Sigmoid colon (tissue), 6 donors: ENCODE measurements at regions not wholly inside any gene's neighbourhood (a gene's known extent, or its start where the extent isn't known, plus 50 kb on each side); places are given as distances from the start of the nearest gene placed in this dataset.
A peak's percentile ranks its signal among the peaks of the same experiment; 100 is the strongest.

Experiments
- DNase-seq: peaks from one replicate; pipeline ENCODE4 v3.0.0-alpha.2; 2019
- H3K27ac ChIP-seq, 4 donors: fragments of 200-600 bp; sonication (generic); one replicate each; pipeline ENCODE4 v1.5.1; 2016 to 2019; ENCODE audit warnings: mild to moderate bottlenecking in 1 of 4
- H3K27me3 ChIP-seq, 3 donors: fragments of 200-600 bp; sonication (generic); one replicate each; pipeline ENCODE4 v1.5.1; 2019; ENCODE audit warnings: mild to moderate bottlenecking in 1 of 3
- H3K36me3 ChIP-seq, 4 donors: fragments of 200-600 bp; sonication (generic); one replicate each; pipeline ENCODE4 v1.5.1; 2016 to 2019
- H3K4me1 ChIP-seq, 4 donors: fragments of 200-600 bp; sonication (generic); one replicate each; pipeline ENCODE4 v1.5.1; 2017 to 2019
- H3K4me3 ChIP-seq, 4 donors: fragments of 200-600 bp; sonication (generic); one replicate each; pipeline ENCODE4 v1.5.1; 2017 to 2019; ENCODE audit warnings: mild to moderate bottlenecking in 2 of 4, moderate library complexity in 1 of 4
- H3K9me3 ChIP-seq, 4 donors: fragments of 200-600 bp in 3 of 4; sonication (generic) in 3 of 4; one replicate each; pipeline versions ENCODE4 v1.5.1 to v1.6.1; 2013 to 2019
- EP300 ChIP-seq, 4 donors: sonication (generic); formaldehyde crosslinking; IDR thresholded peaks; one replicate each; pipeline ENCODE4 v1.6.1; 2017; ENCODE audit warnings: antibody characterized with exemption in 4 of 4
- POLR2A ChIP-seq, 2 donors: fragments of 450-650 bp; IDR thresholded peaks; one replicate each; pipeline ENCODE4 v1.6.1; 2016; ENCODE audit warnings: antibody characterized with exemption in 2 of 2, mild to moderate bottlenecking in 2 of 2, moderate library complexity in 2 of 2
- POLR2AphosphoS5 ChIP-seq, 4 donors: sonication (generic); formaldehyde crosslinking; IDR thresholded peaks; one replicate each; pipeline ENCODE4 v1.6.1; 2017; ENCODE audit warnings: antibody characterized with exemption in 4 of 4
- WGBS, 2 donors: extraction: QIAGEN DNeasy Blood & Tissue Kit; methylation state at CpG; one replicate each; pipeline ENCODE4 v1.1.7; 2013; 5-methylcytosine and 5-hydroxymethylcytosine counted together
- intact Hi-C: fragments of 100-400 bp; cut with DNase I; formaldehyde crosslinking; loops from one replicate; pipeline ENCODE4 v1.15.1; 2023
- TF ChIP-seq, protein P1 (sequence below), 4 experiments: fragments of 450-650 bp in 3 of 4; fragments of 200-600 bp in 1 of 4; IDR thresholded peaks; one replicate each; pipeline ENCODE4 v1.5.1; 2016 to 2019; ENCODE audit warnings: antibody characterized with exemption in 4 of 4, mild to moderate bottlenecking in 3 of 4, moderate library complexity in 2 of 4
- donor health status: healthy with polysubstance abuse.
- donor health status: healthy.

DNA sequence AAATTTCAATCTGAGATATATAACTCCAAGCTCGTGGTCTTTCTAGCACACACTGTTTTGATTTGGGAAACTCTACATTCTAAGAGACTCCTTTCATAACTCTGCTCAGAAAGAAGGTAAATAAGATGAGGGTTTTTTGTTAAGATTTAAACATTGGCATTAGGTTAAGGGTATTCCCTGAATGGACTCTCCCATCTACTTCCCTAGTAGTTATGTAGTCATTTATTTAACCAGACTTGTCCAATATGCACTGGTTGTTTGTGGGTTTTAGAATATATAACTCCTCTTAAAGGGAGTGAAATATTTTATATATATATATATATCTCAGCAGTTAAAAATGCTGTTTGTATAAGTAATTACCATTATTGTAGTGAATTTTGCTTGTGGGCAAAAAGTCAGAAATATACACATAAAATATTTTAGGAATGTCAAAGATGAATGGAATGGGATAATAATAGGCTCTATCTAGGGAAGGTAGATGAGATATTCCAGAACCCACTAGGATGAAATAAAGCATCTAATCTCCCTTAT lies 61.5 kb upstream of the WDR75 start:
- intact Hi-C loops, result no loop called here
- Histone ChIP-seq H3K9me3 (no peaks in the 10 kb centered on the region), H3K27ac (peak overlapping the region in 2 of 4 donors; percentile 47 to 56), H3K36me3 (no peaks in the 10 kb centered on the region), H3K4me3 (no peak overlapping the region), H3K4me1 (peaks cover 0 to 16% (median 13%) of the 10 kb centered on the region in 4 donors), H3K27me3 (no peaks in the 10 kb centered on the region)
- TF ChIP-seq EP300 (IDR thresholded peaks at IDR 0.05) (no peak), POLR2AphosphoS5 (IDR thresholded peaks at IDR 0.05) (no peak), POLR2A (IDR thresholded peaks at IDR 0.05) (no peak)
- TF ChIP-seq, protein P1, sequence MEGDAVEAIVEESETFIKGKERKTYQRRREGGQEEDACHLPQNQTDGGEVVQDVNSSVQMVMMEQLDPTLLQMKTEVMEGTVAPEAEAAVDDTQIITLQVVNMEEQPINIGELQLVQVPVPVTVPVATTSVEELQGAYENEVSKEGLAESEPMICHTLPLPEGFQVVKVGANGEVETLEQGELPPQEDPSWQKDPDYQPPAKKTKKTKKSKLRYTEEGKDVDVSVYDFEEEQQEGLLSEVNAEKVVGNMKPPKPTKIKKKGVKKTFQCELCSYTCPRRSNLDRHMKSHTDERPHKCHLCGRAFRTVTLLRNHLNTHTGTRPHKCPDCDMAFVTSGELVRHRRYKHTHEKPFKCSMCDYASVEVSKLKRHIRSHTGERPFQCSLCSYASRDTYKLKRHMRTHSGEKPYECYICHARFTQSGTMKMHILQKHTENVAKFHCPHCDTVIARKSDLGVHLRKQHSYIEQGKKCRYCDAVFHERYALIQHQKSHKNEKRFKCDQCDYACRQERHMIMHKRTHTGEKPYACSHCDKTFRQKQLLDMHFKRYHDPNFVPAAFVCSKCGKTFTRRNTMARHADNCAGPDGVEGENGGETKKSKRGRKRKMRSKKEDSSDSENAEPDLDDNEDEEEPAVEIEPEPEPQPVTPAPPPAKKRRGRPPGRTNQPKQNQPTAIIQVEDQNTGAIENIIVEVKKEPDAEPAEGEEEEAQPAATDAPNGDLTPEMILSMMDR (IDR thresholded peaks at IDR 0.05), result no peak
- WGBS, 2 donors, result 27 to 55% methylated on average over 1 of the region's 1 CpG
- DNase-seq, result no peak

GRCh38 chr2:189382668-189383067 lies 58.6 kb upstream of the WDR75 start:
- no peaks in the 10 kb centered on the region for H3K36me3 ChIP-seq
- H3K4me3 ChIP-seq, result no peak overlapping the region
- no peak for TF ChIP-seq POLR2AphosphoS5 (IDR thresholded peaks at IDR 0.05)
- no peak for TF ChIP-seq POLR2A (IDR thresholded peaks at IDR 0.05)
- TF ChIP-seq, protein P1 (IDR thresholded peaks at IDR 0.05), result no peak
- TF ChIP-seq EP300 (IDR thresholded peaks at IDR 0.05), result no peak
- H3K4me1 ChIP-seq, result peaks cover 0 to 16% (median 13%) of the 10 kb centered on the region in 4 donors
- H3K27ac ChIP-seq, result no peak overlapping the region
- no peaks in the 10 kb centered on the region for H3K9me3 ChIP-seq
- DNase-seq, result no peak
- intact Hi-C loops, result no loop called here
- no peaks in the 10 kb centered on the region for H3K27me3 ChIP-seq

DNA sequence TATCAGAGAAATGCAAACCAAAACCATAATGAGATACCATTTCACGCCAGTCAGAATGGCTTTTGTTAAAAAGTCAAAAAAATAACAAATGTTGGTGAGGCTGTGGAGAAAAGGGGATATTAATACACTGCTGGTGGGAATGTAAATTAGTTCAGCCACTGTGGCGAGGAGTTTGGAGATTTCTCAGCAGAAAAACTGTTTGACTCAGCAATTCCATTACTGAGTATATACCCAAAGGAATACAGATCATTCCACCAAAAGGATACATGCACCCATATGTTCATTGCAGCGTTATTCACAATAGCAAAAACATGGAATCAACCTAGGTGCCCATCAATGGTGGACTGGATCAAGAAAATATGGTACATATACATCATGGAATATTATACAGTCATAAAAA lies 54.5 kb upstream of the WDR75 start:
- H3K27ac ChIP-seq, result no peak overlapping the region
- no peaks in the 10 kb centered on the region for H3K9me3 ChIP-seq
- no peak overlapping the region for H3K4me3 ChIP-seq
- H3K4me1 ChIP-seq, result peaks cover 0 to 2% (median 0%) of the 10 kb centered on the region in 4 donors
- intact Hi-C loops, result no loop called here
- 86 to 90% methylated on average over 3 of the region's 3 CpGs for WGBS, 2 donors
- TF ChIP-seq, protein P1 (IDR thresholded peaks at IDR 0.05), result no peak
- no peak for TF ChIP-seq POLR2A (IDR thresholded peaks at IDR 0.05)
- no peak for TF ChIP-seq POLR2AphosphoS5 (IDR thresholded peaks at IDR 0.05)
- no peak for TF ChIP-seq EP300 (IDR thresholded peaks at IDR 0.05)
- no peaks in the 10 kb centered on the region for H3K27me3 ChIP-seq
- H3K36me3 ChIP-seq, result no peaks in the 10 kb centered on the region
- no peak for DNase-seq

DNA sequence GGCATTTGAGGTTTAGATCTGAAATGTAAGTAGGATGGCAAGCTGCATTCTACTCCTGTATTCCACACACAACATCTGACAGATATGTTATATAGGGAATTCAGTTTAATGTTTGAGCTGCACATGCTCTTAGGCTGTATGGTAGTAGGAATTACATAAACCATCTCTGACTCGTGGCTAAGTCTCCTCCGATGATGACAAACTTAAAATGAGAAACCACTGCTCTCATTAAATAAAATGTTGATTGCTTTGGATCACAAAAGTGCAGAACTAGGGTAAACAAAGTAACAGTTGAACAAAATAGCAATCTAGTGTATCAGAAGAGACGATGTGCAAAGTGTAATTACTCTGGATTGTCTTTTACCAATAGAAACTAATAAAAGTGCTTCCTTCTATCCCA lies 50.1 kb upstream of the WDR75 start:
- intact Hi-C loops, result loop anchor here (5.0 kb wide), 1 partner anchor 44 kb away; no protein-coding TSS in a partner anchor
- H3K27ac ChIP-seq, result peak overlapping the region in 2 of 4 donors; percentile 30 to 80
- 76 to 83% methylated on average over 3 of the region's 3 CpGs for WGBS, 2 donors
- peaks cover 0 to 34% (median 29%) of the 10 kb centered on the region in 4 donors for H3K4me1 ChIP-seq
- no peak overlapping the region for H3K4me3 ChIP-seq
- no peak for DNase-seq
- H3K9me3 ChIP-seq, result no peaks in the 10 kb centered on the region
- TF ChIP-seq POLR2A (IDR thresholded peaks at IDR 0.05), result no peak
- no peak for TF ChIP-seq POLR2AphosphoS5 (IDR thresholded peaks at IDR 0.05)
- TF ChIP-seq, protein P1 (IDR thresholded peaks at IDR 0.05), result no peak
- TF ChIP-seq EP300 (IDR thresholded peaks at IDR 0.05), result no peak
- no peaks in the 10 kb centered on the region for H3K36me3 ChIP-seq
- no peaks in the 10 kb centered on the region for H3K27me3 ChIP-seq
